IMR-90 (cell line): ENCODE measurements at regions not wholly inside any gene's neighbourhood (a gene's known extent, or its start where the extent isn't known, plus 50 kb on each side); places are given as distances from the start of the nearest gene placed in this dataset.

Experiments
- ATAC-seq: fragments of 200-7000 bp; cut with Tn5 transposase; 2 replicates; pipeline ENCODE4 v1.9.1; 2020; ENCODE audit warnings: low read depth, mild to moderate bottlenecking, moderate library complexity
- BruUV-seq: library from RNA; stranded (reverse); fragments of 400-500 nt; replicated peaks from 2 replicates; lab custom pipeline; 2021; lab: Mats Ljungman, UMichigan
- CTCF ChIA-PET: fragments of 300-600 bp; formaldehyde crosslinking; extraction: SDS; loops from one replicate; lab custom pipeline; 2021; ENCODE audit warnings: antibody characterized with exemption; lab: Yijun Ruan, JAX
- POLR2A ChIA-PET: fragments of 300-600 bp; sonication (Branson Sonifier 250); formaldehyde crosslinking; loops from one replicate; lab custom pipeline; 2022; ENCODE audit warnings: antibody characterized with exemption; ENCODE audit not compliant: unreplicated experiment; lab: Charles Lee
- DNase-seq: peaks from one replicate; pipeline ENCODE4 v3.0.0; 2013
- H2AFZ ChIP-seq: replicated peaks from 2 replicates; pipeline ENCODE3; 2013; ENCODE audit warnings: low read length, mild to moderate bottlenecking; ENCODE audit not compliant: poor library complexity
- H2AK5ac ChIP-seq: 2 replicates; pipeline ENCODE4 v1.6.1; 2013; ENCODE audit warnings: low read depth, low read length, inconsistent platforms
- H2AK9ac ChIP-seq: replicated peaks from 2 replicates; pipeline ENCODE3; 2013; ENCODE audit warnings: mild to moderate bottlenecking, low read depth, low read length, moderate library complexity; ENCODE audit not compliant: poor library complexity
- H2BK120ac ChIP-seq: 2 replicates; pipeline ENCODE4 v1.6.1; 2013; ENCODE audit warnings: low read depth, low read length, inconsistent platforms
- H2BK15ac ChIP-seq: 3 replicates; pipeline ENCODE4 v1.6.1; 2013; ENCODE audit warnings: low read depth, low read length, inconsistent platforms
- H2BK20ac ChIP-seq: 2 replicates; pipeline ENCODE4 v1.6.1; 2013; ENCODE audit warnings: low read depth, mild to moderate bottlenecking, inconsistent platforms, low read length, moderate library complexity
- H2BK5ac ChIP-seq: 2 replicates; pipeline ENCODE4 v1.6.1; 2013; ENCODE audit warnings: mild to moderate bottlenecking, low read depth, low read length, inconsistent platforms; ENCODE audit not compliant: poor library complexity, severe bottlenecking
- H3K14ac ChIP-seq: replicated peaks from 2 replicates; pipeline ENCODE4 v1.6.1; 2013; ENCODE audit warnings: low read depth, low read length, inconsistent platforms
- H3K18ac ChIP-seq: 2 replicates; pipeline ENCODE4 v1.6.1; 2013; ENCODE audit warnings: low read depth, low read length, control low read depth
- H3K23ac ChIP-seq: 2 replicates; pipeline ENCODE4 v1.6.1; 2013; ENCODE audit warnings: low read depth, low read length, inconsistent platforms
- H3K27ac ChIP-seq: 2 replicates; pipeline ENCODE4 v1.5.1; 2013; ENCODE audit warnings: mild to moderate bottlenecking, control low read depth, low read length; ENCODE audit not compliant: insufficient read depth
- H3K27me3 ChIP-seq: 2 replicates; pipeline ENCODE4 v1.6.1; 2013; ENCODE audit warnings: low read length; ENCODE audit not compliant: control insufficient read depth, insufficient read depth
- H3K36me3 ChIP-seq: 2 replicates; pipeline ENCODE4 v1.6.1; 2013; ENCODE audit warnings: low read length, mixed read lengths; ENCODE audit not compliant: control insufficient read depth, insufficient read depth
- H3K4ac ChIP-seq: 2 replicates; pipeline ENCODE4 v1.6.1; 2013; ENCODE audit warnings: low read depth, low read length, inconsistent platforms
- H3K4me1 ChIP-seq: 2 replicates; pipeline ENCODE4 v1.6.1; 2013; ENCODE audit warnings: low read length, mixed read lengths; ENCODE audit not compliant: control insufficient read depth, insufficient read depth
- H3K4me2 ChIP-seq: 2 replicates; pipeline ENCODE4 v1.6.1; 2013; ENCODE audit warnings: low read depth, mild to moderate bottlenecking, control low read depth, low read length, moderate library complexity
- H3K4me3 ChIP-seq: 2 replicates; pipeline ENCODE4 v1.5.1; 2013; ENCODE audit warnings: low read depth, mild to moderate bottlenecking, control low read depth, low read length, moderate library complexity; ENCODE audit not compliant: insufficient read depth
- H3K56ac ChIP-seq: 2 replicates; pipeline ENCODE4 v1.6.1; 2013; ENCODE audit warnings: low read length, inconsistent platforms; ENCODE audit not compliant: insufficient read depth; ENCODE audit errors: extremely low read depth
- H3K79me1 ChIP-seq, 2 experiments: 2 replicates each; pipeline ENCODE4 v1.6.1; 2013; ENCODE audit warnings: low read length in 2 of 2, inconsistent platforms in 1 of 2, low read depth in 1 of 2
- H3K9ac ChIP-seq: 2 replicates; pipeline ENCODE4 v1.6.1; 2013; ENCODE audit warnings: low read depth, low read length, control low read depth
- H3K9me1 ChIP-seq: 2 replicates; pipeline ENCODE4 v1.6.1; 2013; ENCODE audit warnings: low read length, inconsistent platforms; ENCODE audit not compliant: insufficient read depth
- H3K9me3 ChIP-seq: 2 replicates; pipeline ENCODE4 v1.6.1; 2013; ENCODE audit warnings: low read length; ENCODE audit not compliant: control insufficient read depth, insufficient read depth
- H4K20me1 ChIP-seq: 2 replicates; pipeline ENCODE4 v1.6.1; 2013; ENCODE audit warnings: low read length, inconsistent platforms; ENCODE audit not compliant: insufficient read depth
- H4K5ac ChIP-seq: 2 replicates; pipeline ENCODE4 v1.6.1; 2013; ENCODE audit warnings: mild to moderate bottlenecking, low read depth, low read length, control low read depth
- H4K8ac ChIP-seq, 2 experiments: 2 replicates each; pipeline ENCODE4 v1.6.1; 2013; ENCODE audit warnings: low read depth in 2 of 2, low read length in 2 of 2, control low read depth in 1 of 2, inconsistent platforms in 1 of 2
- H4K91ac ChIP-seq: 2 replicates; pipeline ENCODE4 v1.6.1; 2013; ENCODE audit warnings: low read depth, low read length, inconsistent platforms; ENCODE audit not compliant: insufficient read depth
- BHLHE40 ChIP-seq: fragments of 150-350 bp; IDR thresholded peaks from 2 replicates; pipeline ENCODE4 v1.6.1; 2016; ENCODE audit warnings: mild to moderate bottlenecking, low read depth, low read length
- ELK1 ChIP-seq: fragments of 150-350 bp; IDR thresholded peaks from 2 replicates; pipeline ENCODE4 v1.6.1; 2016; ENCODE audit warnings: low read depth, mild to moderate bottlenecking, low read length, moderate library complexity, borderline replicate concordance
- MAFK ChIP-seq: IDR thresholded peaks from 2 replicates; pipeline ENCODE4 v1.6.1; 2012; ENCODE audit warnings: low read depth, low read length, improper control_type of control experiment
- RCOR1 ChIP-seq: IDR thresholded peaks from 2 replicates; pipeline ENCODE4 v1.6.1; 2012; ENCODE audit warnings: mild to moderate bottlenecking, low read length, improper control_type of control experiment; ENCODE audit not compliant: insufficient replicate concordance
- SMC3 ChIP-seq: fragments of 150-350 bp; IDR thresholded peaks from 2 replicates; pipeline ENCODE4 v1.6.1; 2016; ENCODE audit warnings: low read depth, mild to moderate bottlenecking, antibody characterized with exemption, low read length, moderate library complexity
- WGBS, 2 experiments: methylation state at CpG; one replicate each; pipeline versions ENCODE4 v1.1.5 to v1.1.7; 2013; ENCODE audit warnings: missing lambda C conversion rate in 2 of 2; ENCODE audit not compliant: insufficient read length in 1 of 2; ENCODE audit errors: extremely low coverage in 2 of 2; 5-methylcytosine and 5-hydroxymethylcytosine counted together
- dilution Hi-C: fragments of 300-500 bp; cut with HindIII; formaldehyde crosslinking; loops from one replicate; pipeline ENCODE4 v1.14.3; 2018; ENCODE audit warnings: low sequenced_read_pairs; ENCODE audit not compliant: unreplicated experiment
- in situ Hi-C: fragments of 300-500 bp; cut with MboI; formaldehyde crosslinking; loops from 3 replicates; pipeline ENCODE4 v1.14.3; 2019; ENCODE audit warnings: low sequenced_read_pairs, inconsistent platforms, mixed read lengths
- intact Hi-C: fragments of 100-400 bp; cut with micrococcal nuclease; formaldehyde crosslinking; loops from 2 replicates; pipeline ENCODE4 v1.10.0; 2022

GRCh38 chr7:155210356-155210755, 87.3 kb upstream of the INSIG1 start:
- 83% methylated on average over 1 of the region's 7 CpGs; no CpG with 5 or more reads in 1 of the 2 experiments for WGBS, 2 experiments
- no peak overlapping the region for H2BK15ac ChIP-seq
- H3K9ac ChIP-seq = no peak overlapping the region
- peak overlapping the region; percentile 34; the same call in 1 of the 2 replicates for H2BK120ac ChIP-seq
- no TSS peak for BruUV-seq
- no peak overlapping the region for H4K91ac ChIP-seq
- H4K8ac ChIP-seq = no peak overlapping the region
- no peak overlapping the region for H3K27ac ChIP-seq
- no peak overlapping the region for H3K14ac ChIP-seq
- H3K79me1 ChIP-seq = no peaks in the 10 kb centered on the region
- no peak overlapping the region for H3K4me2 ChIP-seq
- H3K4me3 ChIP-seq = no peak overlapping the region
- no peaks in the 10 kb centered on the region for H3K9me3 ChIP-seq
- H3K56ac ChIP-seq = no peak overlapping the region
- no peaks in the 10 kb centered on the region for H4K20me1 ChIP-seq
- H2AFZ ChIP-seq = no peak overlapping the region
- peaks cover 13% of the 10 kb centered on the region for H3K4me1 ChIP-seq
- ChIA-PET POLR2A (no interaction called here), CTCF (no interaction called here)
- H3K9me1 ChIP-seq = peaks cover 20% of the 10 kb centered on the region
- no peak overlapping the region for H3K18ac ChIP-seq
- 0 out of 2 replicates have a peak overlapping the region, but pooled peaks have one; percentile 16 for H2AK5ac ChIP-seq
- no peak overlapping the region for H2AK9ac ChIP-seq
- no peaks in the 10 kb centered on the region for H3K27me3 ChIP-seq
- no peak overlapping the region for H2BK5ac ChIP-seq
- TF ChIP-seq MAFK (no peak), RCOR1 (no peak), ELK1 (no peak), SMC3 (no peak), BHLHE40 (no peak)
- intact Hi-C loops (no loop called here), in situ Hi-C loops (no loop called here), dilution Hi-C loops (no loop called here)
- DNase-seq = no peak
- ATAC-seq = no peak
- H4K5ac ChIP-seq = no peak overlapping the region
- no peaks in the 10 kb centered on the region for H3K36me3 ChIP-seq
- no peak overlapping the region for H3K4ac ChIP-seq
- H2BK20ac ChIP-seq = no peak overlapping the region
- H3K23ac ChIP-seq = no peak overlapping the region
